ENCODE measurements at regions not wholly inside any gene's neighbourhood (a gene's known extent, or its start where the extent isn't known, plus 50 kb on each side); places are given as distances from the start of the nearest gene placed in this dataset.

GRCh38 chr16:85166699-85167588 is 54.7 kb upstream of the CIBAR2 start:
- H3K4me3 ChIP-seq (ENCODE audit: low read depth, low read length) = no peak overlapping the region
- TF ChIP-seq CTCF (IDR thresholded peaks at IDR 0.05; ENCODE audit: borderline replicate concordance, insufficient read depth, low read depth, low read length) = no peak

GRCh38 chr16:85167589-85168537 is 55.6 kb upstream of the CIBAR2 start:
- no peak for TF ChIP-seq CTCF (IDR thresholded peaks at IDR 0.05; ENCODE audit: borderline replicate concordance, insufficient read depth, low read depth, low read length)
- H3K4me3 ChIP-seq (ENCODE audit: low read depth, low read length) = no peak overlapping the region

- H3K4me3 ChIP-seq (ENCODE audit: low read depth, low read length) = no peak overlapping the region
- TF ChIP-seq CTCF (IDR thresholded peaks at IDR 0.05; ENCODE audit: borderline replicate concordance, insufficient read depth, low read depth, low read length) = no peak
These were observed 56.5 kb upstream of the CIBAR2 start for GRCh38 chr16:85168732-85169256.

- no peak for TF ChIP-seq CTCF (IDR thresholded peaks at IDR 0.05; ENCODE audit: borderline replicate concordance, insufficient read depth, low read depth, low read length)
- no peak overlapping the region for H3K4me3 ChIP-seq (ENCODE audit: low read depth, low read length)
These were observed 57.2 kb upstream of the CIBAR2 start for GRCh38 chr16:85169333-85170065.

GRCh38 chr16:85170066-85170491 is 57.8 kb upstream of the CIBAR2 start:
- no peak overlapping the region for H3K4me3 ChIP-seq (ENCODE audit: low read depth, low read length)
- TF ChIP-seq CTCF (IDR thresholded peaks at IDR 0.05; ENCODE audit: borderline replicate concordance, insufficient read depth, low read depth, low read length) = no peak

- no peak for TF ChIP-seq CTCF (IDR thresholded peaks at IDR 0.05; ENCODE audit: borderline replicate concordance, insufficient read depth, low read depth, low read length)
- H3K4me3 ChIP-seq (ENCODE audit: low read depth, low read length) = no peak overlapping the region
These were observed 58.3 kb upstream of the CIBAR2 start for GRCh38 chr16:85170590-85171003.

All from GM12875 (cell line).